ENCODE measurements at regions not wholly inside any gene's neighbourhood (a gene's known extent, or its start where the extent isn't known, plus 50 kb on each side); places are given as distances from the start of the nearest gene placed in this dataset.

GRCh38 chr12:60182354-60182753 is 586.5 kb downstream of the SLC16A7 start:
- no peak for TF ChIP-seq CTCF (IDR thresholded peaks at IDR 0.05; ENCODE audit: low read depth, low read length)
- TF ChIP-seq EZH2phosphoT487 (IDR thresholded peaks at IDR 0.05; ENCODE audit: low read depth), result no peak

All from OCI-LY3 (cell line).